ENCODE measurements at regions not wholly inside any gene's neighbourhood (a gene's known extent, or its start where the extent isn't known, plus 50 kb on each side); places are given as distances from the start of the nearest gene placed in this dataset.

DNA sequence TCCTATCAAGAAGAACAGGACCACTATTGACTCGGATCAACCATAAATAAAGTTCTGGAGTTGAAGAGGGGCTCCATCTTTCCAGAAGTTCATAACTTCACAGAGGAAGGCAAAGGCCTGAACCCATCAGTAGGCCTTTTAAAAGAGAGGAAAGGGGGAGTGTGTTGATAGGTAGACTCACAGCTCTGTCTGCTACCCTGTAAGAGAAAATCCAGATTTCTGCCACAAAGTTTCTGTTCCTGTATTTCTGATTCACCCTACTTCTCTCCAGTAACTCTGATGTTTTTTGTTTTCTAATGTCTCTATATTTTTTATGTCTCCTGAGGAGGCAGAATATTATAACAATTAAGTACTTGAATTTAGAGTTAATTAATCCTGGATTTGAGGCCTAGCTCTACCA lies 564.0 kb downstream of the TNS1 start:
- Mint-ChIP-seq H3K27me3 (no peaks in the 10 kb centered on the region), H3K27ac (no peak overlapping the region), H3K4me3 (no peak overlapping the region), H3K4me1 (peaks cover 0 to 2% (median 0%) of the 10 kb centered on the region in 3 donors), H3K36me3 (peaks cover 4% of the 10 kb centered on the region), H3K9me3 (peaks cover 3 to 10% (median 4%) of the 10 kb centered on the region in 3 donors)

DNA sequence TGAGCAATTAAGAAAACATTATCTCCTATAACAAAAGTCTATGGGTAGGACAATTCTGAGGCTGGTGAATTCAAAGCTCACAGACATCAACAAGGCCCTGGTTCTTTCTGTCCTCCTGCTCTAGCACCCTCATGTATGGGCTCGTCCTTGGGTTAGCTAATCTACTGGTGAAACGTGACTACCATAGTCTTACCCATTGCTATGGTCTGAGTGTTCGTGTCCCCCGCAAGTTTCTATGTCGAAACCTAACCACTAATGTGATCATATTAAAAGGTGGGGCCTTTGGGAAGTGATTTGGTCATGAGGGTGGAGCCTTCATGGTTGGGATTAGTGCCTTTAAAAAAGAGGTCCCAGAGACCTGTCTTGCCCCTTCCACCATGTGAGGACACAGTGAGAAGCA lies 564.7 kb downstream of the TNS1 start:
- no peak overlapping the region for H3K4me3 Mint-ChIP-seq
- no peak overlapping the region for H3K27ac Mint-ChIP-seq
- peaks cover 3% of the 10 kb centered on the region for H3K36me3 Mint-ChIP-seq
- H3K9me3 Mint-ChIP-seq, result peaks cover 3 to 7% (median 4%) of the 10 kb centered on the region in 3 donors
- peaks cover 2% of the 10 kb centered on the region for H3K27me3 Mint-ChIP-seq
- H3K4me1 Mint-ChIP-seq, result peaks cover 0 to 2% (median 0%) of the 10 kb centered on the region in 3 donors

GRCh38 chr2:217437290-217437870 lies 565.4 kb downstream of the TNS1 start:
- Mint-ChIP-seq H3K4me1 (peaks cover 0 to 2% (median 0%) of the 10 kb centered on the region in 3 donors), H3K27ac (no peak overlapping the region), H3K4me3 (no peak overlapping the region), H3K36me3 (peaks cover 2% of the 10 kb centered on the region), H3K9me3 (peaks cover 0 to 2% (median 2%) of the 10 kb centered on the region in 3 donors), H3K27me3 (peaks cover 2% of the 10 kb centered on the region)

- H3K4me3 Mint-ChIP-seq, result no peak overlapping the region
- no peaks in the 10 kb centered on the region for H3K9me3 Mint-ChIP-seq
- H3K36me3 Mint-ChIP-seq, result peaks cover 2% of the 10 kb centered on the region
- peaks cover 0 to 2% (median 0%) of the 10 kb centered on the region in 3 donors for H3K4me1 Mint-ChIP-seq
- H3K27me3 Mint-ChIP-seq, result peaks cover 2% of the 10 kb centered on the region
- H3K27ac Mint-ChIP-seq, result no peak overlapping the region
Observed at GRCh38 chr2:217436386-217436785, 566.4 kb downstream of the TNS1 start.

DNA sequence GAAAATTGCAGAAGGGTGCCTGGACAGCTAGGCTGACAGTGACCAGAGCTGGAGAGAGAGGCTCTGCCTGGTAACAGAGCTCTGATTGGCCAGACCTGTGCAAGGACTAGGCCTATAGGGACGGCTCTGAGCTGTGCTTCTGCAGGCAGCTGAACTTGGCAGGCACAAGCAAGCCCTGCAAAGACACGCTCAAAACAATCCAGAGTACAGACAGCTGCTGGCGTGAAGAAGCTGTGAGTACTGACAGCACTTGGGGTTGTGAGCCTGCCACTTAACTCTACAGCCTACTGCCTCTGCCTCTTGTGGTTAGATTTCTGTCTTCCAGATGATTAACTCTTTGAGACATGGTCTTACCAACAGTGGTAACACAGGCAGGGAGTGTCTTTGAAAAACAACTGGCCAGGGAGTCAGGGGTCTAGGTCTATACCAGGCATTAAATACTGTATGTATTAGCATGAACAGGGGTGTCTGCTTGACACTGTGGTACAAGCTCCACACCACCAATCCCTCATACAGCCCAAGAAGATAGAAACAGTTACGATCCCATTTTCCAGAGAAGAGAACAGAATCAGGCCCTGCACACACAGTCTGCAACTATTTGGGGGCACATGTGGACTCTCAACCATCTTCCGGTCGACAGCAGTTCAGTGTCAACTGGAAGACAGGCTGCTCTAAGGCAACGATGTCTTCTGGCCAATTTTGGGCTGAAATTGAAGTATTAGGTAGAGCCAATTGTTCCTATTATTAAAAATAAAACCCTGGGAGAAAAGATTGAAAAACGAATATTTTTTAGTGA lies 568.4 kb downstream of the TNS1 start:
- Mint-ChIP-seq H3K4me1 (peaks cover 0 to 2% (median 0%) of the 10 kb centered on the region in 3 donors), H3K27ac (no peak overlapping the region), H3K27me3 (peaks cover 2% of the 10 kb centered on the region), H3K9me3 (no peaks in the 10 kb centered on the region), H3K36me3 (peaks cover 4% of the 10 kb centered on the region), H3K4me3 (no peak overlapping the region)

GRCh38 chr2:217433522-217433921 lies 569.3 kb downstream of the TNS1 start:
- Mint-ChIP-seq H3K27ac (no peak overlapping the region), H3K36me3 (peaks cover 4% of the 10 kb centered on the region), H3K27me3 (peaks cover 2% of the 10 kb centered on the region), H3K4me3 (no peak overlapping the region), H3K9me3 (no peaks in the 10 kb centered on the region), H3K4me1 (peaks cover 0 to 2% (median 0%) of the 10 kb centered on the region in 3 donors)

- Mint-ChIP-seq H3K9me3 (no peaks in the 10 kb centered on the region), H3K4me1 (peaks cover 0 to 2% (median 0%) of the 10 kb centered on the region in 3 donors), H3K36me3 (peaks cover 4% of the 10 kb centered on the region), H3K27ac (no peak overlapping the region), H3K27me3 (peaks cover 2% of the 10 kb centered on the region), H3K4me3 (no peak overlapping the region)
Observed at GRCh38 chr2:217431577-217432269, 571.1 kb downstream of the TNS1 start.

DNA sequence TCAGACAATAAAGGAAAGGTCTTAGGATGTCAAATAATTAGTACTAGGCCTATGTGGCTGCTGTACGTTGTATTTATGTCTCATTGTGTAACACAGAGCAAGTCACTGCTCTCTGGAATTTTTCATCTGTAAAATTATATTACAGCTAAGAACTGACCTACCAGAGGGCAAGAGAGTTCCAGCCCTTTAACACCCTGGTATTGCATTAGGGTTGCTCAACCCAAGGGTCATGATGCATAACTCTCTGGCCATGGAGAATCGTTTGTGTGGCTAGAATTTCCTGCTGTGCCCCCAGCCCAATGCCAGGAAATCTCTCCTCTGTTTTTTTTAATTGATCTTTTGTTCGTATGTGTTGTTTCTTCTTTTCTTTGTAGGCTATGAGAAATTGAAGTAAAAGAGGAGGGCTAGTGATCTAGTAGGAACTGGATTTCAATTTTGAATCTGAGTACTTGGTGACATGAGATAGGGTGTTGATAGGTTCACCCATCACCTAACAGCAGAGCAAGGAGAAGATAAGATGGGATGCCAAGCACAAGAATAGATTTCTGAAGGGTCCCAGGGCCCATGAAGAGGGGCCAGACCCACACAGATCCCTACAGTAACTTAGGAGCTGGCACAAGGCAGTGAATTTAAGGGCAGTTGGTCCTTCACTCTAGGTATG lies 571.2 kb upstream of the TNP1 start:
- Mint-ChIP-seq H3K4me3 (no peak overlapping the region), H3K27me3 (peaks cover 2% of the 10 kb centered on the region), H3K4me1 (peaks cover 0 to 2% (median 0%) of the 10 kb centered on the region in 3 donors), H3K36me3 (peaks cover 4% of the 10 kb centered on the region), H3K9me3 (no peaks in the 10 kb centered on the region), H3K27ac (no peak overlapping the region)

- no peak overlapping the region for H3K27ac Mint-ChIP-seq
- peaks cover 0 to 2% (median 0%) of the 10 kb centered on the region in 3 donors for H3K4me1 Mint-ChIP-seq
- peaks cover 2% of the 10 kb centered on the region for H3K27me3 Mint-ChIP-seq
- peaks cover 2% of the 10 kb centered on the region for H3K36me3 Mint-ChIP-seq
- no peak overlapping the region for H3K4me3 Mint-ChIP-seq
- H3K9me3 Mint-ChIP-seq, result no peaks in the 10 kb centered on the region
Observed at GRCh38 chr2:217429981-217430500, 570.2 kb upstream of the TNP1 start.

DNA sequence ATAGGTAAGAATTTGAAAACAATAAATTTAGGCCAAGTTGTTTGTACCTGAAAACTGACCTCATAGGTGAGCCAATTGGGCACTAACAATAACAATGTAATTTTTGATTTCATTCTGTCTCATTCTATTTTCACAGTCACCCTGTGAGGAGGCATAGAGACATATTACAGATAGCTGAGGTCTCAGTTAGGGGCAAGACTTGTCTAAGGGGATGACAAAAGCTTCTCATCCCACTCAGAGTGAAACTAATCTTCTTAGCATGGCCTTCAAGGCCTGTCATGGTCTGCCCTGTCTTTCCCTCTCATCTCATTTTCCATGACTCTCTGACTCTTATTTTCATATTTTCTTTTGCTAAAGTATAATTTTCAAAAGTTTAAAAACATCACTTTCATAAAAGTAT lies 562.0 kb upstream of the TNP1 start:
- H3K27ac Mint-ChIP-seq, result no peak overlapping the region
- no peaks in the 10 kb centered on the region for H3K36me3 Mint-ChIP-seq
- peaks cover 2% of the 10 kb centered on the region for H3K27me3 Mint-ChIP-seq
- H3K4me3 Mint-ChIP-seq, result no peak overlapping the region
- no peaks in the 10 kb centered on the region for H3K9me3 Mint-ChIP-seq
- H3K4me1 Mint-ChIP-seq, result no peaks in the 10 kb centered on the region

DNA sequence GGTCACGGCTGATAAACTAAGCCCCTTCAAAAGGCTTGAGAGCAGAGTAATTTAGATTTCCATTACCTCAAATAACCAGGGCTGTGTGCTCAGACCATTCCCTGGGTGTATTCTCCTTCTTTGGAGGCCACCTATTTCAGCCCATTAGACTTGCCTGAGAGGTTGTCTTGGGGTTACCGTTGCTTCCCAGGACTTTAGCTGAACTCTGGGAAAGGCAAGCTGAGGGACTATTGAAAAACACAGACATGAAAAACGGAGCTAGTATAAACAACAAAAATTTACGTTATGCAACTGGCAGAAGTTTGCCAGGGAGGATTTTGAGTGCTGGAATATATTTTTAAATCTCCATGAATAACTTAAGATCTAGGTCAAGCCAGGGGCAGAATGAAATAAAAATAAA lies 561.0 kb upstream of the TNP1 start:
- Mint-ChIP-seq H3K4me3 (no peak overlapping the region), H3K27ac (no peak overlapping the region), H3K36me3 (peaks cover 1% of the 10 kb centered on the region), H3K27me3 (peaks cover 2% of the 10 kb centered on the region), H3K4me1 (no peaks in the 10 kb centered on the region), H3K9me3 (no peaks in the 10 kb centered on the region)

DNA sequence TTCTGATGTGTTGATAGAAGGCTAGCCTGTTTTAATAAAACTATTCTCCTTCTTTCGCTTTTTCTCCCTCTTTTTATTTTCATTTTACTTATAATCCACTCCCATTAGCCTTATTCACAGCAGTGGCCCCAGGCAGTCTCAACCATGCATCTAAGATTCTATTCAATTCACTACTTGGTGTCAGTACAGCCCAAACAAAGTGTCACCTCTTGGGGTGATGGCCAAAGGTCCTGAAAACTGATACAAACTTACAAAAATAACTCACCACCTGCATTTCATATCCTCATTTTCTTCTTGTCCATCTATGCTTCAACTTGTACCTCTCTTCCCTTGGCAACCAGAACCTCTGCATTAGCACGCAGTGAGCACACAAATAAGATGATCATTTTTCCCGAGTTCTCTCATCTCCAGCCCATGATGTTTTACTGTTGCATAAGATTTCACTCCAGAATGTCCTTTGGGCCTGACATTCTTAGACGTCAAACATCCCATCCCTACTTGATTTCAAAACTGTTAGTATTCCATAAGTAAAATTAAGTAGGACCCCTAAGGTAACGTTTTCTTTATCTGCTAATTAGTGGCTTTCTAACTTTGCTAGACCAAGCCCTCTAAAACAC lies 559.3 kb upstream of the TNP1 start:
- Mint-ChIP-seq H3K4me1 (peaks cover 0 to 1% (median 0%) of the 10 kb centered on the region in 3 donors), H3K27ac (no peak overlapping the region), H3K9me3 (no peaks in the 10 kb centered on the region), H3K36me3 (peaks cover 1% of the 10 kb centered on the region), H3K27me3 (no peaks in the 10 kb centered on the region), H3K4me3 (no peak overlapping the region)

GRCh38 chr2:217418544-217418943 lies 558.7 kb upstream of the TNP1 start:
- H3K4me3 Mint-ChIP-seq, result no peak overlapping the region
- no peaks in the 10 kb centered on the region for H3K27me3 Mint-ChIP-seq
- H3K27ac Mint-ChIP-seq, result no peak overlapping the region
- peaks cover 1% of the 10 kb centered on the region for H3K36me3 Mint-ChIP-seq
- peaks cover 0 to 1% (median 0%) of the 10 kb centered on the region in 3 donors for H3K4me1 Mint-ChIP-seq
- H3K9me3 Mint-ChIP-seq, result no peaks in the 10 kb centered on the region

GRCh38 chr2:217418090-217418489 lies 558.2 kb upstream of the TNP1 start:
- no peaks in the 10 kb centered on the region for H3K9me3 Mint-ChIP-seq
- H3K4me1 Mint-ChIP-seq, result peaks cover 0 to 1% (median 0%) of the 10 kb centered on the region in 3 donors
- no peak overlapping the region for H3K4me3 Mint-ChIP-seq
- H3K27me3 Mint-ChIP-seq, result no peaks in the 10 kb centered on the region
- no peak overlapping the region for H3K27ac Mint-ChIP-seq
- H3K36me3 Mint-ChIP-seq, result peaks cover 1% of the 10 kb centered on the region

All from IgD-negative memory B cell (primary cell).